ENCODE measurements at regions not wholly inside any gene's neighbourhood (a gene's known extent, or its start where the extent isn't known, plus 50 kb on each side); places are given as distances from the start of the nearest gene placed in this dataset.

DNA sequence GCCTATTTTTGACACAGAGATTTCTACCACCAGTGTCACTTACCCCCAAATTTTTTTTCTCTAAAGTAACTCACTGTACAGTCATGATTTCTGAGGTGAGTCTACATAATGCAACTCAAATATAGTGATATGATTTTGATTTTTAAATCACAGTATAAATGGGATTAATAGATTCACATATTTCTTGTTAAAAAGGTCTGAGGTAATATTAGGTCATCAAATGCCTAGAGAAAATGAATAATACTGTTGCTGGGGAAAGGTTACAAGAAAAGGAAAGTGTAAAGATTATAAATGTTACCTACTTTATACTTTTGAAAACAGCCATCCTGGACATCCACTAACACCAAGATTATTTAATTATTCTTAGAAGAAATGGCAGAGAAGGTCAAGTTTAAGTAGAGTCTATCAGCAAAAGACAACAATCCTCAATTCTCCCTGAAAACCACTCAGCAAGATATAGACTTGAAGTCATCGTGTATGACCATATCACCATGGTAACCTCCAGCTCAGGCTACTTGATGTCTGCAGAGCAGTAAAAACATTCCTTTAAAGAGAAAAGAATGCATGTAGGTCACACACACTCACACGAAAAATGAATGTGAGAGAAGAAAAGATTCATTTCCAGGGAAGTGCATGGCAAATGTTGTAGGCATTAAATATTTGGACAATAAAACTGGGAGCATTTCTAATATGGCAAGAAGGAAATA is 58.7 kb downstream of the CCDC59 start:
- in situ Hi-C loops (cut with MboI) = no loop called here
- 3% methylated on average over 2 of the region's 2 CpGs for WGBS (ENCODE audit: insufficient coverage, low coverage, missing lambda C conversion rate)
- no peaks in the 10 kb centered on the region for H3K79me2 ChIP-seq (ENCODE audit: control insufficient read depth, insufficient read depth, low read length)

More for the DNA sequence above, 58.7 kb downstream of the CCDC59 start:
- no peak for DNase-seq (ENCODE audit: extremely low read depth in 1 of 4, low spot score in 3 of 4)
- no peak for ATAC-seq
- Histone ChIP-seq H3K9me1 (ENCODE audit: control insufficient read depth, insufficient read depth, low read length) (no peaks in the 10 kb centered on the region), H3K27me3 (ENCODE audit: control insufficient read depth in 2 of 2, insufficient read depth in 2 of 2, low read length in 2 of 2) (no peaks in the 10 kb centered on the region), H3K4me3 (no peak overlapping the region), H3K9ac (ENCODE audit: insufficient read depth in 1 of 2, low read depth in 2 of 2, low read length in 2 of 2) (no peak overlapping the region), H3K4me1 (replicated peaks in 1 of 2; ENCODE audit: control insufficient read depth in 2 of 2, insufficient read depth in 2 of 2, low read length in 2 of 2) (no peaks in the 10 kb centered on the region), H3K4me2 (ENCODE audit: insufficient read depth, low read length) (no peak overlapping the region), H3K9me3 (replicated peaks; ENCODE audit: control insufficient read depth, insufficient read depth, low read depth, low read length) (no peaks in the 10 kb centered on the region), H3K27ac (ENCODE audit: extremely low read depth, low read depth, low read length) (no peak overlapping the region), H4K20me1 (replicated peaks; ENCODE audit: control insufficient read depth, insufficient read depth, low read length) (no peaks in the 10 kb centered on the region), H3K36me3 (ENCODE audit: control insufficient read depth, insufficient read depth, low read length) (no peaks in the 10 kb centered on the region), H2AFZ (ENCODE audit: low read depth, low read length) (no peak overlapping the region)
- ChIA-PET CTCF (ENCODE audit: low intra/inter-chr PET ratio) (no interaction called here), POLR2A (no interaction called here)
- BruUV-seq (replicated peaks) = no TSS peak
- no peak for FAIRE-seq
- TF ChIP-seq KDM2B (CRISPR knock-in tag; IDR thresholded peaks at IDR 0.05) (no peak), GTF2E2 (tag; IDR thresholded peaks at IDR 0.05) (no peak), ZNF431 (CRISPR knock-in tag; IDR thresholded peaks at IDR 0.05) (no peak), HDGF (IDR thresholded peaks at IDR 0.05) (no peak), SETDB1 (IDR thresholded peaks at IDR 0.05; ENCODE audit: low read length) (no peak), RB1 (IDR thresholded peaks at IDR 0.05; ENCODE audit: low read depth) (no peak), NRF1 (conservative IDR thresholded peaks at IDR 0.05 in 1 of 2, IDR thresholded peaks at IDR 0.05 in 1 of 2) (no peak), ZNF785 (CRISPR knock-in tag; IDR thresholded peaks at IDR 0.05) (no peak), C11orf30 (IDR thresholded peaks at IDR 0.05; ENCODE audit: low read depth) (no peak), SMAD1 (IDR thresholded peaks at IDR 0.05; ENCODE audit: low read depth, low read length, partially characterized antibody) (no peak)
- TF ChIP-seq, protein P1, sequence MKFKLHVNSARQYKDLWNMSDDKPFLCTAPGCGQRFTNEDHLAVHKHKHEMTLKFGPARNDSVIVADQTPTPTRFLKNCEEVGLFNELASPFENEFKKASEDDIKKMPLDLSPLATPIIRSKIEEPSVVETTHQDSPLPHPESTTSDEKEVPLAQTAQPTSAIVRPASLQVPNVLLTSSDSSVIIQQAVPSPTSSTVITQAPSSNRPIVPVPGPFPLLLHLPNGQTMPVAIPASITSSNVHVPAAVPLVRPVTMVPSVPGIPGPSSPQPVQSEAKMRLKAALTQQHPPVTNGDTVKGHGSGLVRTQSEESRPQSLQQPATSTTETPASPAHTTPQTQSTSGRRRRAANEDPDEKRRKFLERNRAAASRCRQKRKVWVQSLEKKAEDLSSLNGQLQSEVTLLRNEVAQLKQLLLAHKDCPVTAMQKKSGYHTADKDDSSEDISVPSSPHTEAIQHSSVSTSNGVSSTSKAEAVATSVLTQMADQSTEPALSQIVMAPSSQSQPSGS (CRISPR knock-in tag; IDR thresholded peaks at IDR 0.05) = no peak
- TF ChIP-seq, protein P2, sequence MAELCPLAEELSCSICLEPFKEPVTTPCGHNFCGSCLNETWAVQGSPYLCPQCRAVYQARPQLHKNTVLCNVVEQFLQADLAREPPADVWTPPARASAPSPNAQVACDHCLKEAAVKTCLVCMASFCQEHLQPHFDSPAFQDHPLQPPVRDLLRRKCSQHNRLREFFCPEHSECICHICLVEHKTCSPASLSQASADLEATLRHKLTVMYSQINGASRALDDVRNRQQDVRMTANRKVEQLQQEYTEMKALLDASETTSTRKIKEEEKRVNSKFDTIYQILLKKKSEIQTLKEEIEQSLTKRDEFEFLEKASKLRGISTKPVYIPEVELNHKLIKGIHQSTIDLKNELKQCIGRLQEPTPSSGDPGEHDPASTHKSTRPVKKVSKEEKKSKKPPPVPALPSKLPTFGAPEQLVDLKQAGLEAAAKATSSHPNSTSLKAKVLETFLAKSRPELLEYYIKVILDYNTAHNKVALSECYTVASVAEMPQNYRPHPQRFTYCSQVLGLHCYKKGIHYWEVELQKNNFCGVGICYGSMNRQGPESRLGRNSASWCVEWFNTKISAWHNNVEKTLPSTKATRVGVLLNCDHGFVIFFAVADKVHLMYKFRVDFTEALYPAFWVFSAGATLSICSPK (IDR thresholded peaks at IDR 0.05; ENCODE audit: borderline replicate concordance) = no peak
- TF ChIP-seq, protein P3, sequence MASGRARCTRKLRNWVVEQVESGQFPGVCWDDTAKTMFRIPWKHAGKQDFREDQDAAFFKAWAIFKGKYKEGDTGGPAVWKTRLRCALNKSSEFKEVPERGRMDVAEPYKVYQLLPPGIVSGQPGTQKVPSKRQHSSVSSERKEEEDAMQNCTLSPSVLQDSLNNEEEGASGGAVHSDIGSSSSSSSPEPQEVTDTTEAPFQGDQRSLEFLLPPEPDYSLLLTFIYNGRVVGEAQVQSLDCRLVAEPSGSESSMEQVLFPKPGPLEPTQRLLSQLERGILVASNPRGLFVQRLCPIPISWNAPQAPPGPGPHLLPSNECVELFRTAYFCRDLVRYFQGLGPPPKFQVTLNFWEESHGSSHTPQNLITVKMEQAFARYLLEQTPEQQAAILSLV (tag; IDR thresholded peaks at IDR 0.05) = no peak
- TF ChIP-seq, protein P4, sequence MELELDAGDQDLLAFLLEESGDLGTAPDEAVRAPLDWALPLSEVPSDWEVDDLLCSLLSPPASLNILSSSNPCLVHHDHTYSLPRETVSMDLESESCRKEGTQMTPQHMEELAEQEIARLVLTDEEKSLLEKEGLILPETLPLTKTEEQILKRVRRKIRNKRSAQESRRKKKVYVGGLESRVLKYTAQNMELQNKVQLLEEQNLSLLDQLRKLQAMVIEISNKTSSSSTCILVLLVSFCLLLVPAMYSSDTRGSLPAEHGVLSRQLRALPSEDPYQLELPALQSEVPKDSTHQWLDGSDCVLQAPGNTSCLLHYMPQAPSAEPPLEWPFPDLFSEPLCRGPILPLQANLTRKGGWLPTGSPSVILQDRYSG (tag; conservative IDR thresholded peaks at IDR 0.05; ENCODE audit: low read depth) = no peak
- intact Hi-C loops (cut with micrococcal nuclease) = no loop called here

Measured in K562 (cell line).